NOMO-1 (cell line): ENCODE measurements at regions not wholly inside any gene's neighbourhood (a gene's known extent, or its start where the extent isn't known, plus 50 kb on each side); places are given as distances from the start of the nearest gene placed in this dataset.

Experiments
- DNase-seq, 2 experiments: peaks; one replicate each; lab custom pipeline; 2025; ENCODE audit not compliant: unreplicated experiment in 2 of 2; lab: John Stamatoyannopoulos, UW

DNA sequence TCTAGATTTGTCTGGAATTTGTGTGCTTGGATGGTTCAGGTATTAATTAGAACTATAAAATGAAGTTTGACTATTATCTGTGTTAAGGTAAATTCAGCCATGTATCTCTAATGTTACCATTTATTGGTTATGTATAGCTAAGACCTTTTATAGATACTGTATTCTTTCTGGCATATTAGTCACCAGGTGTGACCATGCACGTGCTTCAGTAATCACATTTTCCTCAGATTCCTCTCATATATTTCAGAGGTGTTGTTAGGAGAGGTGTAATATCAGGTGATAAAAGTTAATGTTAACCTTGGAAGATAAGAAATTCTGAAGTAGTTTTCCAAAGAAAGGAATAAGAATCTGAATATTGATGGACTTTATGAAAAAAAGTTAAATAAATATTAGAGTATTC, 194.5 kb upstream of the KHDRBS2 start:
- DNase-seq: no peak

DNA sequence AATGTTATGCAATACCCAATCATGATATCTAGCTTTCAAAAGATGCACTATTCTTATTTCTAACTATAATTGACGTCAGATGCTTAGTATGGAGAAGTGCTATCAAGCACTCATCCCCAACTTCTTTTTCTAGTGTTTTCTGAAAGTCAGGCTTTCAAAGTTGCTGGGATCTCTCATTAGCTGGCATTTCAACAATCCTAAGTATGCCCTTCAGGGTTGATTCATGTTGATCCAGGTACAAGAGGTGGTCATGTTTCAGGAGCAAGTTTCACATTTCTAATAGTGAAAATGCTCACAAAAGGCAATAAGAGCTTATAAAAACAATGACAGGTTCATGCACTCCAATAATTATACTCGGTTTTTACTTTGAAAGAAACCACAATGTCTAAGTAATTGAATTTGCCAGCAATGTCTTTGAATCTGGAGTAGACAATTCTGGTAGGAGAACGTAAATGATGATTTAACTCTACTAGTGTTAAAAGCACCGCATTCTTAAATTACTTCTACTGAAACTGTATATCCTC, 193.7 kb upstream of the KHDRBS2 start:
- no peak for DNase-seq

DNA sequence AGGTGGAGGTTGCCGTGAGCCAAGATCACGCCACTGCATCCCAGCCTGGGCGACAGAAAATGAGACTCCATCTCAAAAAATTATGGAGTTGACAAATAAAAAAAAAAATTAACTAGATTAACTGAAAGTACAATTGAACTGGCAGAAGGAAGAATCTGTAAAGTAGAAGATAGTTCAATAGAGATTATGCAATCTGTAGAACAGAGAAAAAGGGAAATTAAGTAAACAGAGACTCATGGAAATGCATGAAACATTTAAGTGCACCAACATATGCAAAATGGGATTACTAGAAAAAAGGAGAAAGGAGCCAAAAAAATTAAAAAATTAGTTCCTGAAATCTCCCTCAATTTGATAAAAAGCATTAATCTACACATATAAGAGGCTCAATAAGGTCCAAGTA, 188.8 kb upstream of the KHDRBS2 start:
- no peak for DNase-seq

DNA sequence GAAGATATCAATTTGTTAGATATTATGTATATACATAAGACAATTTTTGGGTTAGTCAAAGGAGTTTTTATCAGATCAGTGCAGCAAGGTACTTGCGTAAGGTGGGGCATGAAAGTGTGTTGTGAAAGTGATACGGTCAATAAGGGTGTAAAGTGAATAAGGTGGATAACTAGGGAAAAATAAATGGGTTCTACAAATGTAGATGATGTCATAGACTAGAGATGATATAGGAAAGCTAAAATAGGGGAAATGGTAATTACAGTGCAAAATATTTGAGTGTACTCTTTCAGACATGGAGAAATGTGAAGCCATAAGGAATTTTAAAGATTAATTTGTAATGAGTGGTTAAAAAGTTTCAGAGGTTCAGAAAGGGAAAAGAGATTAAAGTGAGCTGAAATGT, 180.6 kb upstream of the KHDRBS2 start:
- DNase-seq: no peak

DNA sequence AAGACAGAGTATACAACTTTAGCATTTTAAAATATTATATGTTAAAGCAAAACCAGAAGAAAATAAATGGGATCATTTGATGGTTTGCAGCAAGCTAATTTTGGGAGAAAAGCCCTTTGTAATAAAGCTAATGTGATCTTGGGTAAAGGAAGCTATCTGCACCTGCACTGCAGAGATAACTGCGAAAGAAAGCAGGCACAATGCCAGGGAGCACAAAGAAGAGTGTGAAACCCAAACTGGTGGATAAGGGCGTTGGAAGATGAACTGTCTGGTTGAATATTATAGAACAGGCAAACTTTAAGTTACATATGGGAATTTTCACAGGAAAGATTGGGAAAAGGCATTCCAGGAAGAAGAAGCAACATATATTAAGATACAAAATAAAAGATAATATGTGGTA, 179.2 kb upstream of the KHDRBS2 start:
- no peak for DNase-seq

DNA sequence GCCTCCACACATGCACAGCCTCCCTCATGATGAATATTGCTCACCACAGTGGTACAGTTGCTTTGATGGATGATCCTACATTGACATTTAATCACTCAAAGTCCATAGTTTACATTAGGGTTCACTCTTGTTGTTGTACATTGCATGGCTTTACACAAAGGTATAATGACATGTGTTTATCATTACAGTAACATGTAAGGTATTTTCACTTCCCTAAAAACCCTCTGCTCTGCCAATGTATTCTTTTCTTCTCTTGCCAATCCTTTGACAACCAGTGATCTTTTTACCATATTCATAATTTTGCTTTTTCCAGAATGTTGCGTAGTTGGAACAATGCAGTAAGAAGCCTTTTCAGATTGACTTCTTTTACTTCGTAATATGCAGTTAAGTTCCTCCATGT, 166.6 kb upstream of the KHDRBS2 start:
- DNase-seq: no peak

DNA sequence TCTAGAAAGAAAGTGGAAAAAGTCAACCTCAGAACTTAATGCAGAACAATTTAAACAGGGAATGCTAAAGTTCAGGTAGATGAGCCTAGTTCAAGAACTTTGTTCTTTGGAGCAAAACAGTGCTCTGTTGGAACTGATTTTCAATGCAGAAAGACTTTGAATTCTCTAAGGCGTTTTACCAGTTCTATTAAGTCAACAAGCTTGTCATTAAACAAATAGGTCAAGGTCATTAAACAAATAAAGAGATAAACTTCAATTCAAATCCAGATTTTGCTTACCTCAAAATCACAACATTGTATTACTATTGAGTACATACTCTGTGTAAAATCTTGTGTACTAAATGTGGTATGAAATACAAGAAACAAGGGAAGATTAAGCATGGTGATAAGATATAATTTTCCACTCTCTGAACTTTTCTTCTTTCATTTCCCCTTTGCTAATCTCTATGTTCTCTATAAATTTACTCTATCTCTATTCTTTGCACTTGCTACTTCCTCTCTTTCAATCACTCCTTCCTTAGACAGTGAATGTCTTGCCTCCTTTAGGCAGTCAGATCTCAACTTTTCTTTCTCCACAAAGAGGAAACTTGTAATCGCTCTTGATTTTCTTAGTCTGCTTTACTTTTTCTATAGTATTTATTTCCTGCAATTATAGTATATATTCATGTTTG, 160.8 kb upstream of the KHDRBS2 start:
- no peak for DNase-seq

DNA sequence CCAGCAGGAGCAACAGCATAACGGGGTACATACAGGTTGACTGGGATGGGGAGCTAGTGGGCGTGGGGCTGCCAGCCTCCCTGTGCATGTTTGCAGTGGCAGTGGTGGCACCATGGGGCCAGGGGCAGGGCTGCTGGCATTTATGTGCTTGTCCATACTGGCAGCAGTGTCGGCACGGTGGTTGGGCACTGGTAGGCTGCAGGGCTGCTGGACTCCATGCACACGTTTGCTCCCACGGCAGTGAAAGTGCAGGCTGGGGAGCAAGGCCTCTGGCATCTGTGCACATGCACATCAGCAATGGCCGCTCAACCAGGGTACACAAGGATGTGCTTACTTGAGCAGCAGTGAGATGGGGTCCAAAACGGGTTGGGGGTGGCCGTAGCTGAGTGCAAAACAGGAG, 159.5 kb upstream of the KHDRBS2 start:
- no peak for DNase-seq

DNA sequence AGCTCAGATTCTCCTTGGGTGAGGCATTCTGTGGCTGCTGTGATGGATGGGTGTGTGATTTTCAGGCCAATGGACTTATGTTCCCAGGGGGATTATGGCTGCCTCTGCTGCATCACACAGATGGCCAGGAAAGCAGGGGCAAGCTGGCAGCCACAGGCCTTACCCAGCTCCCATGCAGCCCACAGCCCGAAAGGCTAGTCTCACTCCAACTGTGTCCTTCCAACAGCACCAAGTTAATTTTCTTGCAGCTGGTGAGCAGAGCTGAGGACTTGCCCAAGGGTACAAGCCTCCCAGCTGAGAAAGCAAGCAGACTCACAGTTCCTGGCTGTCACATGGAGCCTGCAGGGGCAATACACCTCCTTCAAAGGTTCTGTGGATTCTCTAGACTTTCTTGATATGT, 155.2 kb upstream of the KHDRBS2 start:
- DNase-seq: no peak

DNA sequence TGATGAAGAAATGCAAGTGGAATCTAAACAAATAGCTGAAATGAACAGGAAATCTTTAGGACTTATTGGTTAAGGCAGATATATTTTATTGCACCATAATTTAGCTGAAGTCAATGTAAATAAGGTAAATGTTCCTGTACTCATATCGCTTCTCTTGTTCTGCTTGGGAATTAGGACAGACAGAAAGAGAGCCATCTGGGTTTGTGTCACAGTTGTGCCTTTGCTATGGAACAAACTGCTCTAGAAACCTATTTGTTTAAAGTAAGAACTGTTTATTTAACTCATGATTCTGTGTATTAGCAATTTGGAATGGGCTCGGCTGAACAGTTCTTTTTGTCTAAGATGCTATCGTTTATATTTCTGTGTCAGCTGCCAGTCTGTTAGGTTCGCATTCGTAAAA, 143.8 kb upstream of the KHDRBS2 start:
- DNase-seq: no peak

DNA sequence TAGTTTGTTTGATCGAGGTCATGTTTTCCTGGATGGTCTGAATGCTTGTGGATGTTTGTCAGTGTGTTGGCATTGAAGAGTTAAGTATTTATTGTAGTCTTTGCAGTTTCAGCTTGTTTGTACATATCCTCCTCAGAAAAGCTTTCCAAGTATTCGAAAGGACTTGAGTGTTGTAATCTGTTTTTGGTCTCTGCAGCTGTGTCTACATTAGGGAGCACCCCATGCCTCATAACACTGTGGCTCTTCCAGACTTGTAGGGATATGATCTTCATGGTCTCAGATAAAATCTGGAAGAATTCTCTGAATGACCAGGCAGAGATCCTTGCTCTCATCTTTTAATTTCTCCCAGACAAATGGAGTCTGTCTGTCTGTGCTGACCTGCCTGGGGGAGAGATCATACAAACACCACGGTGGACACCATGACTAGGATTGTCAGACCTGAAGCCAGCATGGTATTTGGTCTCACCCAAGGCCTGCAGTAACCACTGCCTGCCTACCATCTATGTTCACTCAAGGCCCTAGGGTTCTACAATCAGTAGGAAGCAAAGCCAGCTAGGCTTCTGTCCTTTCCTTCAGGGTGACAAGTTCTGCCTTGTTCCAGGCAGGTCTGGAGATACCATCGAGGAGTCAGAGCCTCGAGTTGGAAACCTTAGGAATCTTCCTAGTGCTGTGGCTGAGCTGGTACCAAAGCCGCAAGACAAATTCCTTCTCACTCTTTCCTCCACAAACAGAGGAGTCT, 114.7 kb upstream of the KHDRBS2 start:
- DNase-seq: no peak

DNA sequence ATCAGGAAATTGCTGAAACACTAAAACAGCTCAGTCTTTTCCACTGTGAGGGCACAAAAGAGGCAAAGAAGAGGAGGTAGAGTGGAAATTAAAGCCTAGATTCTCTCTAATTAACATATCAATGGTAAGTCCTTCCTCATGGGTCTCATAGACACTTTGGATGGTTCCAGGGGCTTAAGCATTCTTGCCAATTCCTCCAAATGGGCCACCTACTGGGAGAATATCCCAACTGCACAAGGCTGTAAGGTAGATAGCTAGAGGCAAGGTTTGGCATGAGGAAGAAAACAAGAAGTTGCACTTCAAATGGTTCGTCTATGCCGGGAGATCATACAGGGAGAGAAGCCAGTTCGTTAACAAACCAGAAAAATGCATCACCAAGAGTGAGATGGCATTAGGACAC, 107.6 kb upstream of the KHDRBS2 start:
- DNase-seq: no peak

DNA sequence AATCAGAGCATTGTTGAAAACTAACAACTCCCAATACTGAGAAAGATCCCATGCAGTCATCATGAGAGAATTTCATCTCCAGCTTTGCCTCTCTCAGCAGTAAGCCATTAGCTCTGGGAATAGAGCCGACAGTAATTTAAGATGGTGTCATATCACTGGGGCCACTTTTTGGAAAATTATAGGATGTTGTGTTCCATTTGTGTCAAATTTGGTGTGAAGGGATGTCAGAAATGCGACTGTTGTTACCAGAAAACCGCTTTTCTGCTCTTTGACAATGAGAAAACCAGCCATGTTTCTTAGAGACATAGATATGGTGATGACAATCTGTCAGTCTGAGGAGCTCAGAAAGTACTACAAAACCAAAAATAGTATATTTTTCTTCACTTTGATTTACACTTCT, 106.3 kb upstream of the KHDRBS2 start:
- DNase-seq: no peak

DNA sequence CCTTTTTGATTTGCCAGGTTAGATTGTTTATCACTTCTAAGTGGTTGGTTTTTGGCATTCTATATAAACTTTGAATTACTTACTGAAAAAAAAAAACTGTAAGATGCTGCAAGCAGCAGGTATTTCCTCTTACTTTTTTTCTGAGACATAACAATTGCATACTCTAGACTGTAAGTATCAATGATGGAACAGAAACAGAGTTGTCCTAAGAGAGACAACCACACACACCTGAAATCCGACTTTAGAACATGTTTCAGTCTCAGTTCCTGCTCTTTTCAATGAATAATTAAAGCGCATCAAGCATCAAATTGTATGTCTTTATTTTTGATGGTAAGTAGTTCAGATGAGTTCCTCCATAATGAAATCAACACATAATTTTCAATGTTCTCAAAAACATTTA, 105.3 kb upstream of the KHDRBS2 start:
- no peak for DNase-seq

DNA sequence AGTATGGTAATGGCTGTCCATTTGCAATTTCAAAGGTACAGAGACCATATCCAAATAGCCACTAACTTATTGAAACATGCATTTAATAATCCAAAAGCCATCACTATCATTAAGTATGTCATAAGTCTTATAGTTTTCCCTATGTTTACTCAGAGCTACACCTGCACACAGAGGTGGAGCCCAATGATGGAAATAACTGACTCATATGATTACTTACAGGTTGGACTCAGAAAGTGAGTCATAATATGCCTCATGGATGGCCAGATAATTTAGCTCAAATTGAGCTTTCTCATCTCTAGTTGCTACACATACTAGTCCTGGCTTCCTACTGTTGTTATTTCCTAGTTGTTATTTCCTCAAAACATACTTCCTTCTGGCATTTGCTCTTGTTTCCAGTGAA, 104.4 kb upstream of the KHDRBS2 start:
- DNase-seq: no peak

DNA sequence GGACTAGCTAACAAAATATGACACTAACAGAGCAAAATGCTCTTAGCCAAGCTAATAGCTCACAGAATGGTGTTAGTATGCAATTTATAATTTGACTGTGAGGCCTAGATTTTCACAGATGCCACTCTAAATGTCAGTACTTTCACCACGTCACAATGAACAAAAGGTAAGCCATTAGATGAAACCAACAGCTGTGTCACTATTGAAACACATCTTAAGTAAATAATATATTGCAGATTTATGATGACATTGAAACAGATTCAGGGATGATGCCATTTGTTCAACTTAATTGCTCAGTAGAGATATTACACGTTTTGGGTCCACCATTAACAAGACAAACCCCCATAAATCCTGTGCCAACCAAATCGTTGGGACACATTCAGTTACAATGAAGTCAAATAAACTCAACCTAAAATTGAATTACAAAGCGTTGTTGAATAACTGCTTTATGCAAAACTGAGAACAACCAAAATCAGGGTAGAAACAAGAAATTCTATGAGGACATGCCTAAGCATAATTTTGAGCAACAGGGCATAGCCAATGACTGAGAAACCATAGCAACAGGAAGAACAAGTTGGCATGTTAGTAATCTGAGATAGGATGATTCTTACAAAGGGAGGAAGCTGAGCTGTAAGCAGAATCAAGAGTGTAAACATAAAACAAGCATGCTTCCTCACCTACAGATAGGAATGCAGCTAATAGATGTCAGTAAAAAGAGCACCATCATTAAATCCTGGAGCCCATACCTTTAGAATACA, 85.6 kb upstream of the KHDRBS2 start:
- DNase-seq: no peak

DNA sequence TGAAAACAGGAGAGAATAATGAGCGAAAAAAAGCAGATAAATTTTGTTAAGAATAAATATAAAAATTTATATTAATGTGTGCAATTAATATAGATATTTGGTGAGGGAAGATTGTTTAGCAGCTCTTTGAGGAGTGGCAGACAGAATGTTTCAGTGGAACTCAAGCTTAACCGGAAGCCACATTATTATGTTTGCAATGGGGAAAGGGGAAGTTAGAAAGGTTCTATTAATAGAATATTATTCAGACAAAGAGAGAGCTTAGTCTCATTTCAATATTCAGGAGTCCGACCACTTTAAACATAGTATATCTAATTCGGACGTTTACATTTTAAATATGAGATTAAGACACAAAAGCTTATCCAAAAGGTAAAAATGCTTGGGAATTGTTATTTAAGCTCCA, 81.6 kb upstream of the KHDRBS2 start:
- DNase-seq: peak; percentile 14 to 76

DNA sequence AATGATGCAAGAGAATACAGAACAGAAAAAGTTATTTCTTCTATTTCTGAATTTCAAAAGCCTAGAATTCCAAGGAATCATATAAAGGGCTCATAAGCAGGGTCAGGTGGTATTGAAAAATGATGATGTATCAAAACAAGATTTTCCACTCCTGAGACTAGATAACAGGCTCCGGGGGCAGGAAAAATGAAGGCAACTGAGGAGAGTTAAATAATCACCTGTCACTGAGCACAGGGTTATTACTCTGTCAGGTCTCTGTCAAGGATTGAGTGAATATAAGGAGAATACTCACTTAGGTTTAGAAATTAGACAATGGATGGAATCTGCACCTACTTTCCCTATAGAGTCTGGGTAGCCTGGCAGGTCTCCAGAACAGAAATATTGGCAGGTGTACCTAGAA, 76.1 kb upstream of the KHDRBS2 start:
- DNase-seq: no peak

DNA sequence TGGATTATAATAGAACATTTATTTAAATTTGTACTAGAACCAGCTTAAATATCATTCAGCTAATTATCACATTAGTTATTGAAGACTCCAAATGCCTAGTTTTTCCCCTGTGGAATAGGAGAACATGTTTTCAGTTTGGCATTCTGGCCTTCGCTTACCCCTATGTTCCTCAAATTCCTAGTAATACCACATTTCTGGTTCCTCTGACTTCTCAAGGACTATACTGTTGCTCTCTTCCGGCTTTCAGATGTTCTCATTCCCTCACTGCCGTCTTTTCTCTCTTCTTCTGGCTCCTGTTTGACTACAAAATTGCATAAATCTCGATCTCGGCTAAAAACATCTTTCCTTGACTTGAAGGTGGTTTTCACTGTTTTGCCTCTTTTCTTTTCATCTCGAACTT, 71.8 kb upstream of the KHDRBS2 start:
- DNase-seq: no peak

DNA sequence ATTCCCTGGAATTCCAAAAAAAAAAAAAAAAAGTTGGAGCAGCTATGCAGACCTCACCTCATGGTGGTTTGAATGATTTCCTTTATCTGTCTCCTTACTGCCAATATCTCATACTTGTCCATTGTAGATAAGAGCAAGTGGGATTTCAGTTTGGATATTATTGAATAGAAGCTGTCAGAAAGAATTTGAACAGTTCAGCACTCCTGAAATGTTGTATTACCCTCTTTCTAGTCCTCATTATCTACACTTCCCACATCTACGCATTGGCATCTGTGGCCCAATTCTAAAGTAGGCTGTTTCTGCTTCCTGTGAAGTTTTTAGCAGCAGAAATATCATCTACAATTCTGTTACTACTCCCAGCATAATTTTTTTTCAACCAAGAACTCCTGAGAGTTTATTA, 68.2 kb upstream of the KHDRBS2 start:
- DNase-seq: no peak

DNA sequence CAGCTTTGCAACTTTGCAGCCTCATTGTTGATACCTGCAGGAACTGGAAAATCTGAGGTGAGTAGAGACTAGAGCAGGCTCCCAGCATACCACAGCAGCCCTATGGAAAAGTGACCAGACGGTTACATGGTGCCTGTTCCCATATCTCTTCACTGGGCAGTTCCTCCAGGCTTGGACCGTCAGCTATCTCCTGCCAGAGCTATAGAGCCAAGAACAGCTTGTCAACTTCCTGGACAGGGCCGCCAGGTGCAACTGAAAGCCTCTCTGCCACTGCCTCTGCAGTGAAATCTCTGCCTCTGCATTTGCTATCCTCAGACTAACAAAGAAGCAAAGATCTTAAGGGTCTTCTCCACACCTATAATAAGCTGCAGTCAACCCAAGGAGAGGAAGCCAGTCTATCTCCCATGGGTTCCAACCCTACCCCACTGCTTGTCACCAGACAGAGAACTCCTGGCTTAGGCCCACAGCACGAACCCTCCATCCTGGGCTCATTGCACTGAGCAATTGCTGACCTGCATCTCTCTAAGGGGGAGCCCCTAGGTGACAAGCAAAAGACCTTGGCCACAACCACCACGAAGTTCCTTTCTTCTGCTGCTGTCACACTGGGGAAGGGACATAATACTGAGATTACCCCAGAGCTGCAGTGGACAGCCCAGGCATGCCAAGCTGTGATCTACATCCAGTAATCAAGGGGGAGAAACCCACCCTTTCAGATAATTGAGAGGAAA, 60.1 kb upstream of the KHDRBS2 start:
- no peak for DNase-seq
